OCI-LY1 (cell line): ENCODE measurements at regions not wholly inside any gene's neighbourhood (a gene's known extent, or its start where the extent isn't known, plus 50 kb on each side); places are given as distances from the start of the nearest gene placed in this dataset.

ENCODE experiments used
- EZH2 ChIP-seq: fragments of 200-600 bp; sonication (generic), shearing (Covaris generic); IDR thresholded peaks from 2 replicates; pipeline ENCODE4 v1.8.0; 2017; ENCODE audit warnings: borderline replicate concordance, mixed run types, mild to moderate bottlenecking, antibody characterized with exemption, low read length, moderate library complexity, mixed read lengths
- TF ChIP-seq, protein P1 (sequence below): fragments of 200-600 bp; sonication (generic), shearing (Covaris generic); IDR thresholded peaks from 2 replicates; pipeline ENCODE4 v1.5.1; 2017; ENCODE audit warnings: mild to moderate bottlenecking, antibody characterized with exemption, low read length, moderate library complexity, mixed read lengths

DNA sequence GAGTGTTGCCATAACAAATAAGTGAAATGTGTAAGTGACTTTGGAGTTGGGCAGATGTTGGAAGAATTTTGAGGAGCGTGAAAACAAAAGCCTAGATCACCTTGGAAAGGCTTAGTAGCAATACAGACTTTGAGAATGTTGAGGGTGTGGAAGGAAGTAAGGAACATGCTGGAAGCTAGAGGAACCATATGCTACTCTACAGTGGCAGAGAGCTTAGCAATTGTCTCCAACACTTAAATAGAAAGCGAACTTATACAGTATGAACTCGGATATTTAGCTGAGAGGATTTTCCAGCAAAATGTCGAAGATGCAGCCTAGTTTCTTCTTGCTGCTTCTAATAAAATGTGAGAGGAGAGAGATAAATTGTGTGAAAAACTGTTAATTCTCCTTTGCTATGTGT lies 271.2 kb downstream of the ADRA2A start:
- TF ChIP-seq, protein P1, sequence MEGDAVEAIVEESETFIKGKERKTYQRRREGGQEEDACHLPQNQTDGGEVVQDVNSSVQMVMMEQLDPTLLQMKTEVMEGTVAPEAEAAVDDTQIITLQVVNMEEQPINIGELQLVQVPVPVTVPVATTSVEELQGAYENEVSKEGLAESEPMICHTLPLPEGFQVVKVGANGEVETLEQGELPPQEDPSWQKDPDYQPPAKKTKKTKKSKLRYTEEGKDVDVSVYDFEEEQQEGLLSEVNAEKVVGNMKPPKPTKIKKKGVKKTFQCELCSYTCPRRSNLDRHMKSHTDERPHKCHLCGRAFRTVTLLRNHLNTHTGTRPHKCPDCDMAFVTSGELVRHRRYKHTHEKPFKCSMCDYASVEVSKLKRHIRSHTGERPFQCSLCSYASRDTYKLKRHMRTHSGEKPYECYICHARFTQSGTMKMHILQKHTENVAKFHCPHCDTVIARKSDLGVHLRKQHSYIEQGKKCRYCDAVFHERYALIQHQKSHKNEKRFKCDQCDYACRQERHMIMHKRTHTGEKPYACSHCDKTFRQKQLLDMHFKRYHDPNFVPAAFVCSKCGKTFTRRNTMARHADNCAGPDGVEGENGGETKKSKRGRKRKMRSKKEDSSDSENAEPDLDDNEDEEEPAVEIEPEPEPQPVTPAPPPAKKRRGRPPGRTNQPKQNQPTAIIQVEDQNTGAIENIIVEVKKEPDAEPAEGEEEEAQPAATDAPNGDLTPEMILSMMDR = no peak
- TF ChIP-seq EZH2 = no peak
